GF-D8 (cell line): ENCODE measurements at regions not wholly inside any gene's neighbourhood (a gene's known extent, or its start where the extent isn't known, plus 50 kb on each side); places are given as distances from the start of the nearest gene placed in this dataset.

Experiments used
- DNase-seq: peaks from one replicate; lab custom pipeline; 2025; lab: John Stamatoyannopoulos, UW

DNA sequence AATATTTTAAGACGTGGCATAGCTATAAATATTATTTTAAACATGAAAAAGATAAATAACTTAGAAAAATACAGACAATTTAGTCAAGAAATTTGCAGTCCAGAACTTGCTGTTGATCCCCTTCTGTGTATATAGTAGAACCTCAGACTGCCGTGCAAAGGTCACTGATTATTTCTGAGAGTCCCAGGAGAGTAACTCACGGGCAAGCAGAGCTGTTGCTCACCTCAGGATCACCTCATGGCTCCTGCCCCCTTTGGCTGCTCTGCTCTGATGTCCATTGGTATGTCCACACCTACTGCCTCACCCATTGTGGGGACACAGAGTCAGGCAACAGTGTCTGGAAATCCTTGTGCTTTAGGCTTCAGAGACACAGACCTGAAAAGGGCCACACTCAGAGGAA lies 392.9 kb upstream of the CELF4 start:
- DNase-seq: no peak

- no peak for DNase-seq
Observed at GRCh38 chr18:37956902-37957301, 391.3 kb upstream of the CELF4 start.

GRCh38 chr18:37956020-37956419 lies 390.4 kb upstream of the CELF4 start:
- DNase-seq: no peak

GRCh38 chr18:37955201-37955600 lies 389.6 kb upstream of the CELF4 start:
- no peak for DNase-seq

- DNase-seq: no peak
Observed at GRCh38 chr18:37953876-37954275, 388.3 kb upstream of the CELF4 start.

DNA sequence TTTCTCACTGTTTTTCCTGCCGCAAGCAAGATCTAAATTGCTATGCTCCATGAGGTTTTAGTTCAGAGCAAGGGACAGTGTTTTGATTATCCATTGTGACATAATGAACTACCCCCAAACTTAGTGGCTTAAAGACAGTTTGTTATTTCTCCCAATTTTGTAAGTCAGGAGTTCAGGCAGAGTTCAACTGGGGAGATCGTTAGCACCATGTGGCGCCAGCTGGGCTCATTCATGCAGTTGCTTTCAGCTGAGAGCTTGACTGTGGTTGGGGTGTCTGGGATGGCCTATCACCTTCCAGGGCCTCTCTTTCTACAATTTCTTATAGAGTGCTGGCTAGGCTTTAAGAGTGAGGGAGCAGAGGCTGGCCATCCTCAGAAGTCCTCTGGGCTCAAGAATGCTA lies 382.9 kb upstream of the CELF4 start:
- DNase-seq: no peak

- no peak for DNase-seq
Observed at GRCh38 chr18:37946324-37946723, 380.7 kb upstream of the CELF4 start.

DNA sequence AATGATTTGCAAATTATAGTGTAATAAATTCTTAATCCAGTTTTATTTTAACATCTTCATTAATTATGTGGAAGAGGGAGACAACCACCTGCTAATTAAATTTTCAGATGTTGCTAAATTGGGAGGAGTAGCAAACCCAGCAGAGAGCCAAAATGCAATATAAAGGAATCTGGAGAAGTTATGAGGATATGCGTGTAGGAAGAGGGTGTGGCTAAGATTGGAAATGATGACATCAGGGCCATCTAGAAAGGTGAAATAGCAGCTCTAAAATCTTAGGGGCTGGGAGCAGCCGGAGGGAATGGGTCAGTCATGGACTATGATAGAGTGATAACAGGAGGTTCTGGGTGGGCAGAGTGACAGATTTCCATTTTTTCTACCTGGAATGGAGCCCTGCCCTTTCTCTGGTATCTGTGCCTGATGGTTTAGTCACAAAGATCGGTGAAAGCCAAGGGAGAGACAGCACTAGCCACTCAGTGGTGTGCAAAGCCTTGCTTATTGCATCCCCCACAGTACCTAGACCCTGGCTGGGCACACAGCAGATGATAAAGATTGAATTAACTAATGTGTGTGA lies 379.2 kb upstream of the CELF4 start:
- no peak for DNase-seq

- no peak for DNase-seq
Observed at GRCh38 chr18:37937287-37937686, 371.7 kb upstream of the CELF4 start.

DNA sequence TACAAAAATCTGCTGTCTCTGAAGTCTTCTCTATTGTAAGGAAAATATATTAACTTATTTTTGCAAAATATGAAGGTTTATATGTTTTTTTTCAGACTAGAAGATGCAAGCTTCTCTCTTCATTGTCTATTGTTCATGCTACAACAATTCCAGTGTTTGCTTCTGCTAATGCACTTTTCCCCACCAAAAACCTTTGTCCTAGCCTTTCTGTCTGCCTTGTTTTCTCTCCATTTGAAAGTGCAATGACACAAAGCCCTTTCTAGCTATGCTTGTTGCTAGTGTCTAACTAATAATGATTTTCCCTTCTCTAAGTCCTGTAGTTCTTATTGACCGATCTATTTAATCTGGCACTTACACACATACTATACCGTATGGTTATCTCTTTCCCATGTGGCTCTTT lies 369.5 kb upstream of the CELF4 start:
- no peak for DNase-seq

DNA sequence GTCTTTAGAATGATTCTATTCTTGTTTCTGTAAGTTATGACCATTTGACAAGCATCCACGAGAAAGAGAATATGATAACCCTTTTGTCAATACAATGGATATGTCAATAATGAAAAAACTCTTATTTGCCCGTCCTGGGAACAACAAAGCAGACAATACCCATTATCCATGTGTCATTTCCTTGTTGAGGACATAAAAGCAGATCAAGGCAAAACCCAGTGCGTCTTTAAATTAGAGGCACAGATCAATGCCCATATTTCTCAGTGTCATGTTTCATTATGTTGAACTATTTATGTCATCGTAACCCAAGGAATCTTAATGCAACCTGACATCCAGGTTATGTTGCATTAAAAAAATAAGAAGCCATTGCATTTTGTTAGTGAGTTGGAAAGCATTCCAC lies 365.0 kb upstream of the CELF4 start:
- DNase-seq: no peak

DNA sequence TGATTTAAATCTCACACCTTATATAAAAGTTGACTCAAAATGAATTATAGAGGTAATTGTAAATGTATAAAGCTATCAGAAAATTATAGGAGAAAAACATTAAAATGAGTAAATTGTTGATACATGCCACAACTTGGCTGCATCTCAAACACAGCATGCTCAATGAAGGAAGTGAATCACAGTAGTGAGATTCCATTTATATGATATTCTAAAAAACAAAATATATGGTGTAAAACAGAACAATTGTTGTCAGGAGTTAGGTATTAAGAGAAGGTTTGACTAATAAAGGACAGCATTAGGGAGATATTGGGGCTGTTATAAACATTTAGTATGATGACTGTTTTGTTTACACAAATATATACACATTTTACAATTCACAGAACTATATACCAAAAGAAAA lies 356.6 kb upstream of the CELF4 start:
- DNase-seq: no peak

DNA sequence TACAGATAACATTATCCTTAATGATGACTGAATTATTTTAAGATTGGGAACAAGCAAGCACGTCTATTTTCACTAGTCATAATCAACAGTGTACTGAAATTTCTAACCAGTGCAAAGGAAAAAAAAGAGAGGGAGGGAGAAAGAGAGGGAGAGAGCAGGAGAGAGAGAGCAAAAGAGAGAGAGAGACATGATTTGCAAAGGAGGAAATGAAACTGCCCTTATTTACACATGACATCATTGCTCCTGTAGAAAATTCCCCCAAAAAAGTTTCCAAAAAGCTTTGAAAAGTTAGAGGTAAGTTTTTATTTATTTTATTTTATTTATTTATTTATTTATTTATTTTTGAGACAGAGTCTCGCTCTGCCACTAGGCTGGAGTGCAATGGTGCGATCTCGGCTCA lies 355.3 kb upstream of the CELF4 start:
- DNase-seq: no peak

DNA sequence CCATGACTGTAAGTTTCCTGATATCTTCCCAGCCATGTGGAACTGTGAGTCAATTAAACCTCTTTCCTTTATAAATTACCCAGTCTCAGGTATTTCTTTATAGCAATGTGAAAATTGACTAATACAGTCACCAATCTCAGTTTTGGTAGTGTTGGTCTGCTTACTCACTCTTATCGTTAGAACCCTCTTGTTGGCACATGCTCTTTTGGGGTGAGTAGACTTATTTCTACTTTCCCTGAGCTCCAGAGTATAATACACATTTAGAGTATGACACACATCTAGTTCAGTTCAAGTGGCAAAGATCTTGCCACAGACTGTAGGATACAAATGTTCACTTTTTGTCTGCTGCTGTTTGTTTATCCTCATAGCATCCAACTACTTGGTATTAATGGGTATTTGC lies 347.5 kb upstream of the CELF4 start:
- no peak for DNase-seq

- DNase-seq: no peak
Observed at GRCh38 chr18:37902344-37902743, 336.7 kb upstream of the CELF4 start.

- no peak for DNase-seq
Observed at GRCh38 chr18:37900326-37900725, 334.7 kb upstream of the CELF4 start.

DNA sequence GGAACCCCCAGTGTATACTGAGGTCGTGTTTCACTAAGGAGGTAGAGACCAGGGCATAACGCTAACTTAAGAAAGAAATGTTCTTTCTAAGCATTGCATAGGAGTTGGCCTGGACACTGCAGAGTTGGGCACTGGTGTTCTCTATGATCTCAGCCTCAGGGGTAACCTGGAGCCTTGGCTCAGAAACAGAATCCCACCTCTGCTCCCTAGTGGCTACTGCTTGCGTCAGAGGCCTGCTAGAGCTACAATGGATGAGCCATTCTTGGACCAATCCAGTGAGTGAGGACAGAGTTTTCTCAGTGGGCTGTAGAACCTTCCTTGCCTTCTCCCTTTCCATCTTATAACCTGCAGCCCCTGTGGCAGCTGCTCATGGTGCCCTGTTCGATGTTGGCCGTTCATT lies 324.4 kb upstream of the CELF4 start:
- DNase-seq: no peak

GRCh38 chr18:37874721-37875120 lies 309.1 kb upstream of the CELF4 start:
- DNase-seq: no peak

- DNase-seq: no peak
Observed at GRCh38 chr18:37873416-37873815, 307.8 kb upstream of the CELF4 start.

DNA sequence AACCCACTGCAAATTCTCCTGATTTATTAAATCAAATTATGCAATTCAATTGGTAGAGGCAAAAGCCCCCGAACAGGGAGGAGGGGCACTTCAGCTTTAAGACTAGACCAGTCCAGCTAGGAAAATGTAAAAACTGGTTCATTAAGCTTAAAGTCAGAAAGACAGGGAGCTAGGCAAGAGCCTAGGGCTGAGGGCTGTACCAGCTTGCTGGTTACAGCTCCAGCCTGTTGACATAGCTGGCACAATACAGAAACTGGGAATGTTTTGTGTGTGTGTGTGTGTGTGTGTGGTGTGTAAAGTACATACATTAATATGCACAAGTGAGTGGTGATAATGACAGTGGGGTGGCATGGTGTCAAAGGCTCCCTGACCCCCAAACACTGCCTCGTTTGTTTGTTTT lies 307.0 kb upstream of the CELF4 start:
- no peak for DNase-seq

DNA sequence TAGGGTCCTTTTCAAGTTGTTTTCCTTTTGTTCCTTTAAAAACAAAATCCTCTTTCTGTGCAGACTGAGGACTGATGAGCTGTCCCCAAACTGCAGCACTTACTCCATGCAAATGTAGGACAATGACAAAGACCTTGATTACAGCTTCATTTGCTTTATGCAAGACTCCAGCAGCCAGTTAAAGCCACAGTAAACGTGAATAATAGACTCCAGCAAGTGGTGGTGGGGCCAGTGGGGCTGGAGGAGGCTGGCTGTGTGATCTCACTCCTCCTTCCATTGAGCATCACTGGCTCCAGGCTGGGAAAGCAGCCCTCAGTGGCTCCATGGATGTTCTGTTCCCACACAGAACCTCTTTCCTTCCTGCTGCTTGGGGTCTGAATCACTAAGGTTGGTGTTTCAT lies 306.0 kb upstream of the CELF4 start:
- DNase-seq: no peak

DNA sequence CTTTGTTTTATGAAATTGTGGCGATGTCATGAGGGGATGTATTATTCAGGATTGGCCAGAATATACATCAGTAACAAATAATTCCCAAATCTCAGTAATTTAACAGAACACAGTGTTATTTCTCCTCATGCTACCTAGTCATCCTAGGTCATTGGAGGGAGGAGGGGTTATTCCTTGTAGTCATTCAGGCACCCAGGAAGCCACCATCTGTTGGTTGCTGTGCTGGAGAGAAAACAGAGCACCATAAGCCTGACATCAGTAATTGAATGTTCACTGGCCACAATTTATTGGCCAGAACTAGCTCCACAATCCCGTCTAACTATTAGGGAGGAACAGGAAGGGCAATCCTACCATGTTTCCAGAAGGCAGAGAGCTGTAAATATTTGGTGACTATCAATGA lies 303.5 kb upstream of the CELF4 start:
- DNase-seq: no peak

DNA sequence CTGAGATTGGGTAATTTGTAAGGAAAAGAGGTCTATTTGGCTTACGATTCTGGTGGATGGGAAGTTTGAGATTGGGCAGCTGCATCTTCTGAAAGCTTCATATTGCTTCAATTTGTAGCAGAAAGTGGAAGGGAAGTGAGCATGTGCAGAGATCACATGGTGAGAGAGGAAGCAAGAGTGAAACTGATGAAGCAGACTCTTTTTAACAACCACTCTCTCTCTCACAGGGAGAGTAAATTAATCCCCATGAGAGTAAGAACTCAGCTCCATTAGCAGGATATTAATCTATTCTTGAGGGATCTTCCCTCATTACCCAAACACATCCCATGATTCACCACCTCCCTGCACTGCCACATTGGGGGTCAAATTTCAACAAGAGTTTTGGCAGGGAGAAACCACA lies 298.5 kb upstream of the CELF4 start:
- no peak for DNase-seq

DNA sequence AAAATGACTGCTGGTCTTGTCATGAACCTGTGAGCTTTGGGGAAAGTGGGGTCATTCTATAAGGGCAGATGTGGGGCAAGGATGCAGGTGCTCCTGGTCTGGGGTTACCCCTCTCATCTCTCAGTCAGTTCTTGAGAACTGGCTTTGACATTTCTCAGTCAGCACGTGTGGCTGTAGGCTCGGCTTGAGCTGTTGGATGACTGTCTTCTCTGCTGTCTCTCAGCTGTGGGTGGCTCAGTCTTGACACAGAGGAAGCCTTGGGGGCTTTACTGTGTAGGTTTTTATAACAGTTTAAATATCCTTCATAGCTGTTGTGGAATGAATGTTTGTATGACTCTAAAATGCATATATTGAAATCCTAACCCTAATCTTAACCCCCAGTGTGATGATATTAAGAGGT lies 296.4 kb upstream of the CELF4 start:
- no peak for DNase-seq

DNA sequence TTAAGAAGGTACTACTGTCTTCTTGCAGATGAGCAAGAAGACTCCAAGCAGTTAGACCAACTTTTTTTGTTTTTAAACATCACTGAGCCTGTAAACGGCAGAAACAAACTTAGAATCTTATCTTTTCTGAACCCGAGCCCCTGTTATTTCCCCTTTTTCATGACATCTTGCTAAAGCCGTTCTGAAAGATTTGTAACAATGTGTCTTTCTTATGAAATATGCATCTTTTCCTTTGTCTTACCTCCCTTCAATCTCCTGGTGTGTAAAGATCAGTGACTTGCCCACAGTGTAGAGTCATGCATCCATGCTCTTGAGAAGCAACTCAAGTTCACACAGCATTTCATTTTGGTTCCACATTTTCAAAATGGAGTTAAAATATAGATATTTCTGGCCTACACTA lies 288.8 kb upstream of the CELF4 start:
- DNase-seq: no peak
